HepG2 (cell line): ENCODE measurements at regions not wholly inside any gene's neighbourhood (a gene's known extent, or its start where the extent isn't known, plus 50 kb on each side); places are given as distances from the start of the nearest gene placed in this dataset.

Experiments
- ATAC-seq: fragments of 200-7000 bp; cut with Tn5 transposase; 3 replicates; pipeline ENCODE4 v1.9.1; 2020; ENCODE audit warnings: mild to moderate bottlenecking, moderate library complexity
- BruUV-seq: library from RNA; stranded (reverse); fragments of 400-500 nt; replicated peaks from 2 replicates; lab custom pipeline; 2021; lab: Mats Ljungman, UMichigan
- CTCF ChIA-PET: fragments of 300-600 bp; formaldehyde crosslinking; extraction: SDS; loops from one replicate; lab custom pipeline; 2021; ENCODE audit warnings: low total read pairs, inconsistent platforms, low intra/inter-chr PET ratio; lab: Yijun Ruan, JAX
- POLR2A ChIA-PET: fragments of 350-600 bp; sonication (Branson Sonifier 250); formaldehyde crosslinking; loops from one replicate; lab custom pipeline; 2020; ENCODE audit warnings: antibody characterized with exemption, inconsistent platforms; lab: Yijun Ruan, JAX
- DNase-seq: peaks from one replicate; pipeline ENCODE4 v3.0.0-alpha.2; 2015; ENCODE audit warnings: low spot score
- FAIRE-seq: peaks from 3 replicates; lab custom pipeline; 2011; peaks lifted over from hg19 to GRCh38; lab: Jason Lieb, UNC
- H2AFZ ChIP-seq: one replicate; pipeline ENCODE4 v1.6.1; 2011; ENCODE audit warnings: low read length, inconsistent platforms
- H3K27ac ChIP-seq: fragments of 300-600 bp; 3 replicates; pipeline ENCODE4 v1.8.0; 2011; ENCODE audit warnings: mixed run types, mild to moderate bottlenecking, mixed read lengths, low read length, inconsistent platforms; ENCODE audit not compliant: insufficient read depth; ENCODE audit errors: extremely low read length
- H3K27me3 ChIP-seq, 2 experiments: fragments of 200-600 bp in 1 of 2; 2 replicates in 1 of 2; 3 replicates in 1 of 2; pipeline versions ENCODE4 v1.6.0 to v1.8.0; 2011; ENCODE audit warnings: low read length in 2 of 2, mild to moderate bottlenecking in 2 of 2, moderate library complexity in 2 of 2, inconsistent platforms in 1 of 2; ENCODE audit not compliant: insufficient read depth in 2 of 2, control insufficient read depth in 1 of 2
- H3K36me3 ChIP-seq, 2 experiments: fragments of 200-600 bp in 1 of 2; replicated peaks in 1 of 2; 2 replicates in 1 of 2; 3 replicates in 1 of 2; pipeline versions ENCODE4 v1.5.1 to v1.8.0; 2011; ENCODE audit warnings: low read length in 2 of 2, inconsistent platforms in 1 of 2; ENCODE audit not compliant: insufficient read depth in 2 of 2, control insufficient read depth in 1 of 2
- H3K4me1 ChIP-seq: 2 replicates; pipeline ENCODE4 v1.5.1; 2012; ENCODE audit warnings: low read length, inconsistent platforms; ENCODE audit not compliant: insufficient read depth
- H3K4me2 ChIP-seq: 2 replicates; pipeline ENCODE4 v1.6.0; 2011; ENCODE audit warnings: low read depth, low read length, inconsistent platforms
- H3K4me3 ChIP-seq, 3 experiments: fragments of 200-600 bp in 1 of 3; sonication (generic), shearing (Covaris generic) in 1 of 3; replicated peaks in 1 of 3; 2 replicates each; pipeline ENCODE4 v1.5.1; 2011 to 2016; ENCODE audit warnings: low read length in 3 of 3, inconsistent platforms in 2 of 3, low read depth in 2 of 3, mild to moderate bottlenecking in 2 of 3, control low read depth in 1 of 3, mixed read lengths in 1 of 3; ENCODE audit not compliant: insufficient read depth in 1 of 3
- H3K79me2 ChIP-seq: one replicate; pipeline ENCODE4 v1.6.1; 2011; ENCODE audit warnings: low read length, inconsistent platforms; ENCODE audit not compliant: insufficient read depth
- H3K9ac ChIP-seq: 2 replicates; pipeline ENCODE4 v1.6.0; 2011; ENCODE audit warnings: mild to moderate bottlenecking, low read depth, low read length, inconsistent platforms; ENCODE audit not compliant: insufficient read depth
- H3K9me3 ChIP-seq: 2 replicates; pipeline ENCODE4 v1.5.1; 2012; ENCODE audit warnings: mild to moderate bottlenecking, low read length
- H4K20me1 ChIP-seq: 2 replicates; pipeline ENCODE4 v1.6.0; 2011; ENCODE audit warnings: inconsistent platforms, mild to moderate bottlenecking, low read length, moderate library complexity; ENCODE audit not compliant: insufficient read depth
- HMG20A ChIP-seq: IDR thresholded peaks from 2 replicates; pipeline ENCODE4 v1.6.1; 2016; ENCODE audit warnings: borderline replicate concordance
- HNRNPL ChIP-seq: fragments of 200-400 bp; formaldehyde crosslinking; IDR thresholded peaks from 2 replicates; pipeline ENCODE4 v1.6.1; 2017; ENCODE audit warnings: mild to moderate bottlenecking, low read depth, low read length
- IKZF1 ChIP-seq: fragments of 450-650 bp; IDR thresholded peaks from 2 replicates; pipeline ENCODE4 v1.7.1; 2016
- KAT7 ChIP-seq: IDR thresholded peaks from 2 replicates; pipeline ENCODE4 v1.6.1; 2018; ENCODE audit warnings: borderline replicate concordance, missing compliant biosample characterization
- MATR3 ChIP-seq: sonication (generic); formaldehyde crosslinking; IDR thresholded peaks from 2 replicates; pipeline ENCODE4 v1.4.0; 2020; ENCODE audit warnings: missing genetic modification reagents
- RFX5 ChIP-seq: IDR thresholded peaks from 2 replicates; pipeline ENCODE4 v1.6.1; 2011; ENCODE audit warnings: low read depth, low read length, improper control_type of control experiment
- SMARCE1 ChIP-seq: fragments of 450-650 bp; IDR thresholded peaks from 2 replicates; pipeline ENCODE4 v1.6.1; 2017; ENCODE audit warnings: borderline replicate concordance
- SRSF1 ChIP-seq: fragments of 200-400 bp; formaldehyde crosslinking; optimal IDR thresholded peaks from 2 replicates; pipeline ENCODE3; 2017; ENCODE audit warnings: mild to moderate bottlenecking, low read depth, low read length, moderate library complexity
- TBX3 ChIP-seq: fragments of 450-650 bp; IDR thresholded peaks from 2 replicates; pipeline ENCODE4 v1.6.1; 2017; ENCODE audit warnings: antibody characterized with exemption, mild to moderate bottlenecking, inconsistent platforms, borderline replicate concordance
- TGIF2 ChIP-seq: IDR thresholded peaks from 2 replicates; pipeline ENCODE4 v1.6.1; 2016; ENCODE audit warnings: control low read depth, missing compliant biosample characterization
- ZIK1 ChIP-seq: sonication (generic); formaldehyde crosslinking; IDR thresholded peaks from 2 replicates; pipeline ENCODE4 v1.5.0; 2020; ENCODE audit warnings: mild to moderate bottlenecking, low read depth, missing genetic modification reagents, borderline replicate concordance
- ZMAT3 ChIP-seq: sonication (generic); formaldehyde crosslinking; conservative IDR thresholded peaks from 2 replicates; pipeline ENCODE4 v1.7.0; 2021; ENCODE audit warnings: missing genetic modification reagents
- ZNF253 ChIP-seq: sonication (generic); formaldehyde crosslinking; IDR thresholded peaks from 2 replicates; pipeline ENCODE4 v1.8.0; 2022; ENCODE audit warnings: mild to moderate bottlenecking, missing genetic modification reagents, borderline replicate concordance
- ZNF44 ChIP-seq: sonication (generic); formaldehyde crosslinking; IDR thresholded peaks from 2 replicates; pipeline ENCODE4 v1.5.1; 2020; ENCODE audit warnings: mild to moderate bottlenecking, missing genetic modification reagents
- ZSCAN29 ChIP-seq: sonication (generic); formaldehyde crosslinking; conservative IDR thresholded peaks from 2 replicates; pipeline ENCODE4 v1.4.0; 2020; ENCODE audit warnings: mild to moderate bottlenecking, missing genetic modification reagents
- WGBS: methylation state at CpG from one replicate; pipeline ENCODE4 v1.1.6; 2017; ENCODE audit warnings: low lambda C conversion rate; 5-methylcytosine and 5-hydroxymethylcytosine counted together
- in situ Hi-C: cut with HindIII; loops from 2 replicates; pipeline ENCODE4 v1.10.0; 2017; ENCODE audit warnings: low pct_unique_long_range_greater_than_20kb; ENCODE audit not compliant: extremely low pct_ligation_motif_present
- intact Hi-C: fragments of 100-400 bp; cut with micrococcal nuclease; formaldehyde crosslinking; loops from one replicate; pipeline ENCODE4 v1.10.0; 2022; ENCODE audit not compliant: unreplicated experiment
- TF ChIP-seq, protein P1 (sequence below): sonication (generic); formaldehyde crosslinking; IDR thresholded peaks from 2 replicates; pipeline ENCODE4 v1.4.0; 2020; ENCODE audit warnings: missing genetic modification reagents, borderline replicate concordance
- TF ChIP-seq, protein P2 (sequence below): sonication (generic); formaldehyde crosslinking; IDR thresholded peaks from 2 replicates; pipeline ENCODE4 v1.5.0; 2020; ENCODE audit warnings: missing genetic modification reagents
- TF ChIP-seq, protein P3 (sequence below): sonication (generic); formaldehyde crosslinking; IDR thresholded peaks from 2 replicates; pipeline ENCODE4 v1.8.0; 2022; ENCODE audit warnings: mild to moderate bottlenecking, missing genetic modification reagents, moderate library complexity
- TF ChIP-seq, protein P4 (sequence below): sonication (generic); formaldehyde crosslinking; IDR thresholded peaks from 2 replicates; pipeline ENCODE4 v1.8.0; 2022; ENCODE audit warnings: mild to moderate bottlenecking, missing genetic modification reagents, borderline replicate concordance

DNA sequence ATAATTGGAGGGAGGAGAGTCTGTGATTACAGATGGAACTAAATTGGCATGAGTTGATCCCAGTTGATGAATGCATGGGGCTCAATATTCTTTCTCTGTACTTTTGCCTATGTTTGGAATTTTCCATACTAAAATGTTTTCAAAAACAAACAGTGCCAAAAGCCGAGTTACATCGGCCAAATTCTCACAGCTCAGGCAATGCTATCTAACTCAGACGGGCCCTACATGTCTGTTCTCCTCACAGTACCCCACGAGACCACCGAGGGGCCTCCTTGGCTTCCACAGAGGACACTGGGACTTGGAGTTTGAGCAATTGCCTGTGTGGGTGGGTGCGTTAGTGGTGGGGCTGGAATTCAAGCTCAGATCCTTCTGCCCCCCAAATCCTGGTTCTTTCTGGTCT, 413.2 kb downstream of the CDH26 start (continued):
- TF ChIP-seq, protein P1, sequence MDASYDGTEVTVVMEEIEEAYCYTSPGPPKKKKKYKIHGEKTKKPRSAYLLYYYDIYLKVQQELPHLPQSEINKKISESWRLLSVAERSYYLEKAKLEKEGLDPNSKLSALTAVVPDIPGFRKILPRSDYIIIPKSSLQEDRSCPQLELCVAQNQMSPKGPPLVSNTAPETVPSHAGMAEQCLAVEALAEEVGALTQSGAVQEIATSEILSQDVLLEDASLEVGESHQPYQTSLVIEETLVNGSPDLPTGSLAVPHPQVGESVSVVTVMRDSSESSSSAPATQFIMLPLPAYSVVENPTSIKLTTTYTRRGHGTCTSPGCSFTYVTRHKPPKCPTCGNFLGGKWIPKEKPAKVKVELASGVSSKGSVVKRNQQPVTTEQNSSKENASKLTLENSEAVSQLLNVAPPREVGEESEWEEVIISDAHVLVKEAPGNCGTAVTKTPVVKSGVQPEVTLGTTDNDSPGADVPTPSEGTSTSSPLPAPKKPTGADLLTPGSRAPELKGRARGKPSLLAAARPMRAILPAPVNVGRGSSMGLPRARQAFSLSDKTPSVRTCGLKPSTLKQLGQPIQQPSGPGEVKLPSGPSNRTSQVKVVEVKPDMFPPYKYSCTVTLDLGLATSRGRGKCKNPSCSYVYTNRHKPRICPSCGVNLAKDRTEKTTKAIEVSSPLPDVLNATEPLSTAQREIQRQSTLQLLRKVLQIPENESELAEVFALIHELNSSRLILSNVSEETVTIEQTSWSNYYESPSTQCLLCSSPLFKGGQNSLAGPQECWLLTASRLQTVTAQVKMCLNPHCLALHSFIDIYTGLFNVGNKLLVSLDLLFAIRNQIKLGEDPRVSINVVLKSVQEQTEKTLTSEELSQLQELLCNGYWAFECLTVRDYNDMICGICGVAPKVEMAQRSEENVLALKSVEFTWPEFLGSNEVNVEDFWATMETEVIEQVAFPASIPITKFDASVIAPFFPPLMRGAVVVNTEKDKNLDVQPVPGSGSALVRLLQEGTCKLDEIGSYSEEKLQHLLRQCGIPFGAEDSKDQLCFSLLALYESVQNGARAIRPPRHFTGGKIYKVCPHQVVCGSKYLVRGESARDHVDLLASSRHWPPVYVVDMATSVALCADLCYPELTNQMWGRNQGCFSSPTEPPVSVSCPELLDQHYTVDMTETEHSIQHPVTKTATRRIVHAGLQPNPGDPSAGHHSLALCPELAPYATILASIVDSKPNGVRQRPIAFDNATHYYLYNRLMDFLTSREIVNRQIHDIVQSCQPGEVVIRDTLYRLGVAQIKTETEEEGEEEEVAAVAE (CRISPR knock-in tag), result no peak
- no peak for TF ChIP-seq MATR3 (CRISPR knock-in tag)
- no peak for TF ChIP-seq TGIF2
- TF ChIP-seq TBX3, result no peak
- no peak for TF ChIP-seq RFX5
- TF ChIP-seq ZNF253 (CRISPR knock-in tag), result no peak
- TF ChIP-seq, protein P2, sequence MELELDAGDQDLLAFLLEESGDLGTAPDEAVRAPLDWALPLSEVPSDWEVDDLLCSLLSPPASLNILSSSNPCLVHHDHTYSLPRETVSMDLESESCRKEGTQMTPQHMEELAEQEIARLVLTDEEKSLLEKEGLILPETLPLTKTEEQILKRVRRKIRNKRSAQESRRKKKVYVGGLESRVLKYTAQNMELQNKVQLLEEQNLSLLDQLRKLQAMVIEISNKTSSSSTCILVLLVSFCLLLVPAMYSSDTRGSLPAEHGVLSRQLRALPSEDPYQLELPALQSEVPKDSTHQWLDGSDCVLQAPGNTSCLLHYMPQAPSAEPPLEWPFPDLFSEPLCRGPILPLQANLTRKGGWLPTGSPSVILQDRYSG (CRISPR knock-in tag), result no peak
- TF ChIP-seq HMG20A (CRISPR knock-in tag), result no peak
- no peak for TF ChIP-seq SMARCE1

DNA sequence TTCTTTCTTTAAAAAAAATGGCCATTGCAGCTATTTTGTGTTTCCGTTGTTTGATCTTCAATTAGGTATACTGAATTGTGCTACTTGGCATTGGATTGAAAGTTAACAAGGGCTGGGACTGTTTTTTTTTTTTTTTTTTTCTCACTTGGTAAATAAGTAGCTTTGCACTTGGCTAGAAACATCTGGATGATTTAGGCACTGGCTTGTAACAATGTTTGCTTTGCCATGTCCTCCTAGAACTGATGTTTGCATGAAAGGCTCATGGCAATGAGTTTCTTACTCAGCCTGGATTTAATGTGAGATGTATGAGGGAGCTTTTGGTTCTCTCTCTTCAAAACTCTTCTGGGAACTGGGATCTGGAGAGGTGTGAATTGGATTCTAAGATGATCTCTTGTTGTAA, 414.1 kb downstream of the CDH26 start:
- H3K27me3 ChIP-seq, result no peaks in the 10 kb centered on the region
- CTCF ChIA-PET, result no interaction called here
- TF ChIP-seq HNRNPL (no peak), KAT7 (CRISPR knock-in tag) (no peak), ZSCAN29 (CRISPR knock-in tag) (no peak), IKZF1 (no peak), ZMAT3 (CRISPR knock-in tag) (no peak), ZNF44 (CRISPR knock-in tag) (no peak), ZIK1 (no peak), SRSF1 (no peak)
- TF ChIP-seq, protein P3, sequence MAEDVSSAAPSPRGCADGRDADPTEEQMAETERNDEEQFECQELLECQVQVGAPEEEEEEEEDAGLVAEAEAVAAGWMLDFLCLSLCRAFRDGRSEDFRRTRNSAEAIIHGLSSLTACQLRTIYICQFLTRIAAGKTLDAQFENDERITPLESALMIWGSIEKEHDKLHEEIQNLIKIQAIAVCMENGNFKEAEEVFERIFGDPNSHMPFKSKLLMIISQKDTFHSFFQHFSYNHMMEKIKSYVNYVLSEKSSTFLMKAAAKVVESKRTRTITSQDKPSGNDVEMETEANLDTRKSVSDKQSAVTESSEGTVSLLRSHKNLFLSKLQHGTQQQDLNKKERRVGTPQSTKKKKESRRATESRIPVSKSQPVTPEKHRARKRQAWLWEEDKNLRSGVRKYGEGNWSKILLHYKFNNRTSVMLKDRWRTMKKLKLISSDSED (CRISPR knock-in tag), result no peak
- TF ChIP-seq, protein P4, sequence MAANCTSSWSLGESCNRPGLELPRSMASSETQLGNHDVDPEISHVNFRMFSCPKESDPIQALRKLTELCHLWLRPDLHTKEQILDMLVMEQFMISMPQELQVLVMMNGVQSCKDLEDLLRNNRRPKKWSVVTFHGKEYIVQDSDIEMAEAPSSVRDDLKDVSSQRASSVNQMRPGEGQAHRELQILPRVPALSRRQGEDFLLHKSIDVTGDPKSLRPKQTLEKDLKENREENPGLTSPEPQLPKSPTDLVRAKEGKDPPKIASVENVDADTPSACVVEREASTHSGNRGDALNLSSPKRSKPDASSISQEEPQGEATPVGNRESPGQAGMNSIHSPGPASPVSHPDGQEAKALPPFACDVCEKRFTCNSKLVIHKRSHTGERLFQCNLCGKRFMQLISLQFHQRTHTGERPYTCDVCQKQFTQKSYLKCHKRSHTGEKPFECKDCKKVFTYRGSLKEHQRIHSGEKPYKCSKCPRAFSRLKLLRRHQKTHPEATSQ (CRISPR knock-in tag), result no peak

More for the DNA sequence above, 414.1 kb downstream of the CDH26 start:
- ATAC-seq, result no peak
- in situ Hi-C loops (no loop called here), intact Hi-C loops (no loop called here)
- no peak overlapping the region for H3K27ac ChIP-seq
- H3K36me3 ChIP-seq, result no peaks in the 10 kb centered on the region
- H3K4me3 ChIP-seq, result no peak overlapping the region
- 12% methylated on average over 1 of the region's 1 CpG for WGBS
- peaks cover 74% of the 10 kb centered on the region for H3K9me3 ChIP-seq
- POLR2A ChIA-PET, result no interaction called here
- no peak for DNase-seq
- BruUV-seq, result no TSS peak
- H4K20me1 ChIP-seq, result no peaks in the 10 kb centered on the region
- H3K4me2 ChIP-seq, result no peak overlapping the region
- no peak for FAIRE-seq
- no peak overlapping the region for H2AFZ ChIP-seq
- no peak overlapping the region for H3K9ac ChIP-seq
- H3K79me2 ChIP-seq, result no peaks in the 10 kb centered on the region
- no peaks in the 10 kb centered on the region for H3K4me1 ChIP-seq
